ENCODE measurements at regions not wholly inside any gene's neighbourhood (a gene's known extent, or its start where the extent isn't known, plus 50 kb on each side); places are given as distances from the start of the nearest gene placed in this dataset.

DNA sequence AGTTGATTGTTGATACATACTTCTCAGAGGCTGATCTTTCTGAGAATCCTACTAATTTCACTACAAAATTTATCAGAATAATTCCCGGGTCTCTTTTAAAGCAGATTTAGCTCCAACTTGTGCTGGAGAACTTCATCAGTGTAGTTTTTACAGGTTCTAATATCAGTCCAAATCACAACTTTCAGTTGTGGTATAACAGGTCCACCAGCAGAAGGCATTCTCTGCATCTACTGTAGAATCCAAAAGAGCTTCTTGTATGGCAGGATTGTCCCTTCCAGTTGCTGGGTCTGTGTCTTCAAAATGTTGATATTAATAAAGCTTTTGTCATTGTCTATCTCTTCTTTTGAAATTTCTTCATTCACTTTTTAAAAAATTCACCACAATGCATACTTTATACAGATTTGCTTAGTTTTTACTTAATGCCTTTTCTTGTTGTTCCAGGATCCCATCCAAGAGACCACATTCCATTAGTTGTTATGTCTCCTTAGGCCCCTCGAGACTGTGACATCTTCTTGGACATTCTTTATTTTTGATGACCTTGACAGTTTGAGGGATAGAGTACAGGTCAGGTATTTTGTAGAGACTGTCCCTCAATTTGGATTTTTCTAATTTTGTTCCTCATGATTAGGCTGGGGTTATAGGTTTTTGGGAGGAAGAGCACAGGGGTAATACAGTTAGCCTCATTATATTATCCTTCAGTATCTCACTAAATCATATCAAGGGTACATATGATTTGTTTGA, 490.5 kb upstream of the MEX3C start:
- H3K27me3 ChIP-seq (ENCODE audit: control insufficient read depth in 3 of 3, insufficient read depth in 3 of 3, low read length in 2 of 3), result no peaks in the 10 kb centered on the region
- no peak overlapping the region for H3K27ac ChIP-seq (ENCODE audit: low read depth in 1 of 2, low read length in 1 of 2)
- ATAC-seq (ENCODE audit: insufficient read depth, low FRiP score) (no peak), DNase-seq (no peak)
- H3K36me3 ChIP-seq (ENCODE audit: control insufficient read depth in 4 of 4, insufficient read depth in 4 of 4, low read length in 4 of 4), result no peaks in the 10 kb centered on the region
- H3K9me3 ChIP-seq (ENCODE audit: control insufficient read depth in 4 of 4, insufficient read depth in 3 of 4, low read length in 3 of 4), result no peaks in the 10 kb centered on the region
- no peak for TF ChIP-seq CTCF (IDR thresholded peaks at IDR 0.05; ENCODE audit: control extremely low read depth, extremely low read depth)
- no peak overlapping the region for H3K9ac ChIP-seq (ENCODE audit: insufficient read depth in 1 of 2, low read length in 2 of 2)
- no peaks in the 10 kb centered on the region for H3K4me1 ChIP-seq (ENCODE audit: control insufficient read depth in 5 of 5, insufficient read depth in 5 of 5, low read length in 5 of 5)
- H3K4me3 ChIP-seq, result no peak overlapping the region
- 57 to 77% methylated on average over 2 of the region's 2 CpGs for WGBS, 2 donors

DNA sequence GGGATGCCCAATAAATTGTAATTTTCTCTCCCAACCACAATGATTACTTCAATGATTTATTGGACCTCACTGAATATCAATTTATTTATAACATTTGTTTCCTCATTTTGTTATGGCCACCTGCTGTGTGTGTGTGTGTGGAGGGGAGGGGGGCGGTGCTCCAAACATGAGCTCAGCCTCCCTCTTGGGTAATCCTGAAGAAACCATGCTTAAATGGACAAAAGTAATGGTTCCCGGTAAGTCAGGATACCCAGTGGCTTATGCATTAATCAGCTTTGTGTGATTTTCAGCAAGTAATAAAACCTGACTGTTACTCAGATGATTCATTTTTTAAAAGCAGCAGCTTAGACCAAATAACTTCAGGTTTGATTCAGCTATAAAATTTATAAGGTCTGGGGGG, 495.1 kb upstream of the MEX3C start:
- no peak overlapping the region for H3K9ac ChIP-seq (ENCODE audit: insufficient read depth in 1 of 2, low read length in 2 of 2)
- no peaks in the 10 kb centered on the region for H3K27me3 ChIP-seq (ENCODE audit: control insufficient read depth in 3 of 3, insufficient read depth in 3 of 3, low read length in 2 of 3)
- WGBS, 2 donors, result 89 to 91% methylated on average over 2 of the region's 2 CpGs
- no peak for ATAC-seq (ENCODE audit: insufficient read depth, low FRiP score)
- no peak overlapping the region for H3K4me3 ChIP-seq
- H3K36me3 ChIP-seq (ENCODE audit: control insufficient read depth in 4 of 4, insufficient read depth in 4 of 4, low read length in 4 of 4), result no peaks in the 10 kb centered on the region
- no peak for DNase-seq
- no peaks in the 10 kb centered on the region for H3K4me1 ChIP-seq (ENCODE audit: control insufficient read depth in 5 of 5, insufficient read depth in 5 of 5, low read length in 5 of 5)
- H3K9me3 ChIP-seq (ENCODE audit: control insufficient read depth in 4 of 4, insufficient read depth in 3 of 4, low read length in 3 of 4), result no peaks in the 10 kb centered on the region
- TF ChIP-seq CTCF (IDR thresholded peaks at IDR 0.05; ENCODE audit: control extremely low read depth, extremely low read depth), result no peak
- H3K27ac ChIP-seq (ENCODE audit: low read depth in 1 of 2, low read length in 1 of 2), result no peak overlapping the region

GRCh38 chr18:51711298-51711889, 513.9 kb upstream of the MEX3C start:
- H3K4me3 ChIP-seq, result no peak overlapping the region
- no peak for TF ChIP-seq CTCF (IDR thresholded peaks at IDR 0.05; ENCODE audit: control extremely low read depth, extremely low read depth)
- no peak for ATAC-seq (ENCODE audit: insufficient read depth, low FRiP score)
- no peak overlapping the region for H3K27ac ChIP-seq (ENCODE audit: low read depth in 1 of 2, low read length in 1 of 2)
- H3K4me1 ChIP-seq (ENCODE audit: control insufficient read depth in 5 of 5, insufficient read depth in 5 of 5, low read length in 5 of 5), result no peaks in the 10 kb centered on the region
- 58 to 66% methylated on average over 2 of the region's 2 CpGs for WGBS, 2 donors
- H3K36me3 ChIP-seq (ENCODE audit: control insufficient read depth in 4 of 4, insufficient read depth in 4 of 4, low read length in 4 of 4), result no peaks in the 10 kb centered on the region
- no peak overlapping the region for H3K9ac ChIP-seq (ENCODE audit: insufficient read depth in 1 of 2, low read length in 2 of 2)
- H3K9me3 ChIP-seq (ENCODE audit: control insufficient read depth in 4 of 4, insufficient read depth in 3 of 4, low read length in 3 of 4), result peaks cover 0 to 16% (median 6%) of the 10 kb centered on the region in 4 donors
- no peaks in the 10 kb centered on the region for H3K27me3 ChIP-seq (ENCODE audit: control insufficient read depth in 3 of 3, insufficient read depth in 3 of 3, low read length in 2 of 3)
- DNase-seq, result no peak

All from lung (tissue), 11 donors.